ENCODE measurements at regions not wholly inside any gene's neighbourhood (a gene's known extent, or its start where the extent isn't known, plus 50 kb on each side); places are given as distances from the start of the nearest gene placed in this dataset.
A peak's percentile ranks its signal among the peaks of the same experiment; 100 is the strongest.

DNA sequence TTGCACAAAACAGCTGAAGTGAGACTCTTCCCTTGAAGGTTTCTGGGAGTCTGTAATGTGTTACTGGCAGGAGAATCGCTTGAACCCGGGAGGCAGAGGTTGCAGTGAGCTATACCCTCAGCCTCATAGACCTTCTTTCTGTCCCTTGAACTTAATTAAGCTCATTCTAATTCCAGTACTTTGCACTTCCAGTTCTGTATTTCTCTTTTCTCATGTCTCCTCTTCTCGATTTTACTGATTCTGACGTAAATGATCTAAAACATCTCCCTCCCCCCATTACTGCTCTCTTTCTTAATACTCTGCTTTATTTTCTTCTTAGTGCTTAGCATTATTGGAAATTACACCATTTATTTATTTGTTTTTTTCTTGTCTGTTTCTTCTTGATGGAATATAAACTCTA, 165.4 kb upstream of the P2RY1 start:
- H3K27ac ChIP-seq = no peak overlapping the region
- H3K9me3 ChIP-seq = no peaks in the 10 kb centered on the region
- peaks cover 0 to 19% (median 4%) of the 10 kb centered on the region in 9 donors for H3K4me1 ChIP-seq
- H3K27me3 ChIP-seq = no peaks in the 10 kb centered on the region
- DNase-seq = no peak
- TF ChIP-seq, protein P1, sequence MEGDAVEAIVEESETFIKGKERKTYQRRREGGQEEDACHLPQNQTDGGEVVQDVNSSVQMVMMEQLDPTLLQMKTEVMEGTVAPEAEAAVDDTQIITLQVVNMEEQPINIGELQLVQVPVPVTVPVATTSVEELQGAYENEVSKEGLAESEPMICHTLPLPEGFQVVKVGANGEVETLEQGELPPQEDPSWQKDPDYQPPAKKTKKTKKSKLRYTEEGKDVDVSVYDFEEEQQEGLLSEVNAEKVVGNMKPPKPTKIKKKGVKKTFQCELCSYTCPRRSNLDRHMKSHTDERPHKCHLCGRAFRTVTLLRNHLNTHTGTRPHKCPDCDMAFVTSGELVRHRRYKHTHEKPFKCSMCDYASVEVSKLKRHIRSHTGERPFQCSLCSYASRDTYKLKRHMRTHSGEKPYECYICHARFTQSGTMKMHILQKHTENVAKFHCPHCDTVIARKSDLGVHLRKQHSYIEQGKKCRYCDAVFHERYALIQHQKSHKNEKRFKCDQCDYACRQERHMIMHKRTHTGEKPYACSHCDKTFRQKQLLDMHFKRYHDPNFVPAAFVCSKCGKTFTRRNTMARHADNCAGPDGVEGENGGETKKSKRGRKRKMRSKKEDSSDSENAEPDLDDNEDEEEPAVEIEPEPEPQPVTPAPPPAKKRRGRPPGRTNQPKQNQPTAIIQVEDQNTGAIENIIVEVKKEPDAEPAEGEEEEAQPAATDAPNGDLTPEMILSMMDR (IDR thresholded peaks at IDR 0.05) = no peak
- intact Hi-C loops (cut with DNase I) = loop anchor here in 1 of 10 donors (10.0 kb wide), 1 partner anchor 85 kb away; no protein-coding TSS in a partner anchor
- WGBS, 2 donors = 94 to 95% methylated on average over 4 of the region's 4 CpGs
- no peak for ATAC-seq
- H3K36me3 ChIP-seq = no peaks in the 10 kb centered on the region
- no peak overlapping the region for H3K4me3 ChIP-seq

DNA sequence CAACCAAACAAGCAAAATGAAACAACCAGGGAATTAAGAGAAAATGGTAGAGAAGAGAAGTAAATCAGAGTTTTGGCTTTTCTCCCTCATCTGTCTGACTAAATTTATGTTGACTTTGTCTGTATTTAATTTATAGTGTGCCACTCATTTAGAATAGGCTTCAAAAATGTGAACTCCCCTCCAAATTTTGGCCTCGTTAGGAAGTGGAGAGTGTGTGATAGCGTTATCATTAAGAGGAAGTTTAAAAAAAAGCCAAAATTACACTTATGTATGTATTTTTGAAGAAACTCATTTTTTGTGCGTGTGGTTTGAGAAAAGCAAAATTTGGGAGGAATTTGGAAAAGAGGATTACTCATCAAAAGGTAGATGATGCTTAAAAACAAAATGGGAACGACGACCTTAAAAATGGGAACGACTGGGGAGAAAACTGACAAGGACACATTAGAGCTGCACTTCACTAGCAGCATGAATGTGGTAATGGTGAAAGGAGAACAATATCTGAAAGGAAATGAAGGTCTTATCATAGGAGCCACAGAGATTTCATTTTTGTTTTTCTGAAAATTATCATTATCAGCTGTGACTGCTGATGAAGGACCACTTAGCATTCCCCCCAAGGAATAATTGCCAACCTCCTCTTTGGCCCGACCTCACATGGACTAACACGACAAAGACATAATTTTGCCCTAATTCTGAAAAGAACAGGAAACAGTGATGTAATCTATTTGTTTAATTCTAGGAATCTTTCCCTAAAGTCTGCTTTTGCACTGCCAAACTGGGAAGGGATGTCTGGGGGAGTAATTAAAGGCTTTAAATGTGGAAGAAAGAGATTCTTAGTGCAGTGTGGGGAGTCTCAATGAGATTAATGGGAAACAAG, 163.2 kb upstream of the P2RY1 start:
- H3K36me3 ChIP-seq = no peaks in the 10 kb centered on the region
- no peaks in the 10 kb centered on the region for H3K27me3 ChIP-seq
- peak overlapping the region in 3 of 10 donors; percentile 26 to 37 (median 36) for H3K27ac ChIP-seq
- H3K9me3 ChIP-seq = no peaks in the 10 kb centered on the region
- peak in 7 of 8 donors; percentile 15 to 88 (median 62) for ATAC-seq
- 43 to 51% methylated on average over 8 of the region's 8 CpGs for WGBS, 2 donors
- intact Hi-C loops (cut with DNase I) = no loop called here
- H3K4me1 ChIP-seq = peaks cover 0 to 19% (median 4%) of the 10 kb centered on the region in 9 donors
- peak in 1 of 2 donors; percentile 16 for DNase-seq
- TF ChIP-seq, protein P1 (IDR thresholded peaks at IDR 0.05) = no peak
- no peak overlapping the region for H3K4me3 ChIP-seq

DNA sequence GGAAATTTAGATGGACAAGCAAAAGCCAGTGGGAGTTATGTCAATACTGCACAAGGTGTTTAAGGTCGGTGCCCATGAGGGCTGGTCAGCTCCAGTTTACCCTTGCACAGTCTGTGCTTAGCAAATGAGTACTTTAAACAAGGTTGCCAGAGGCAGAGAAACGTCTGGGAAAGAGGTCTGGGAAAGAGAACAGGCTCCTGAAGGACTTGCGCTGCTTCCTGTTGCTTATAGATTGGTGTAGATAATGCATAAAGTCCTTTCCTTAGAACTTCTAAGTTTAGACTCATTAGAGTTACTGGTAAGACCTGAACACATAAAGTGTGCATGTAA, 162.6 kb upstream of the P2RY1 start:
- H3K4me1 ChIP-seq = peaks cover 0 to 19% (median 4%) of the 10 kb centered on the region in 9 donors
- H3K27me3 ChIP-seq = no peaks in the 10 kb centered on the region
- TF ChIP-seq, protein P1 (IDR thresholded peaks at IDR 0.05) = no peak
- WGBS, 2 donors = 33 to 43% methylated on average over 3 of the region's 3 CpGs
- ATAC-seq (peak in 3 of 8 donors; percentile 28 to 57 (median 46)), DNase-seq (peak in 1 of 2 donors; percentile 7)
- H3K27ac ChIP-seq = peak overlapping the region in 3 of 10 donors; percentile 26 to 37 (median 36)
- H3K36me3 ChIP-seq = no peaks in the 10 kb centered on the region
- intact Hi-C loops (cut with DNase I) = no loop called here
- no peak overlapping the region for H3K4me3 ChIP-seq
- no peaks in the 10 kb centered on the region for H3K9me3 ChIP-seq

DNA sequence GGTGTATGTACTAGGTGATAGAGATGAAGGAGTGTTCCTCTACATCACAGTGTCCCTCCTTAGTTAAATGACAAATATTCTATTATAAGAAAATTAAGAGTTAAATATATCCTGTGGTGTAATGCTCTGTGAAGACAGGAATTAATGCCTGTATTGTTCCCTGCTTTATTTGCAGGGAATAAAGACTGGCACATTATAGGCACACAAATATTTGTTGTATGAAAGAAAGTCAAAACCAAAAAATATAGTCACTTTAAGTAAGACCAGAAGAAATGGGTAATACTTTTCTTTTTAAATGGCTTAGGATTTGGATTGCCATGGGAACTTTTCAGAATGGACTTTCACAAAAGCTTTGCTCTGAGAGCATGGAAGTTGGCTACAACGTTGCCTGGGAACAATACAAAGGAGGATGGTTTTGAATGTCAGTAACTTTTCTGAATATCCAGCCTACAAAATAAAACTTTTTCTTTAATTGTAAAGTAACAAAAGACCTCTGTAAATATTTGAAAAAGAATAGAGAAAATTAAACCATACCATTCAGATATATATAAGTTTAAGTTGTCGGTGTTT, 158.0 kb upstream of the P2RY1 start:
- no peaks in the 10 kb centered on the region for H3K9me3 ChIP-seq
- no peak overlapping the region for H3K27ac ChIP-seq
- DNase-seq (no peak), ATAC-seq (no peak)
- TF ChIP-seq, protein P1 (IDR thresholded peaks at IDR 0.05) = no peak
- WGBS, 2 donors = 80 to 81% methylated on average over 2 of the region's 2 CpGs
- intact Hi-C loops (cut with DNase I) = no loop called here
- no peaks in the 10 kb centered on the region for H3K27me3 ChIP-seq
- H3K4me1 ChIP-seq = peaks cover 0 to 10% (median 4%) of the 10 kb centered on the region in 9 donors
- no peaks in the 10 kb centered on the region for H3K36me3 ChIP-seq
- H3K4me3 ChIP-seq = no peak overlapping the region
